H1 (cell line): ENCODE measurements at regions not wholly inside any gene's neighbourhood (a gene's known extent, or its start where the extent isn't known, plus 50 kb on each side); places are given as distances from the start of the nearest gene placed in this dataset.

Source experiments
- CBX5 ChIP-seq: fragments of 300-800, 300-1000 bp; sonication (generic); IDR thresholded peaks from 2 replicates; pipeline ENCODE4 v1.7.1; 2016; ENCODE audit warnings: antibody characterized with exemption, low read length, low read depth
- POLR2AphosphoS5 ChIP-seq: IDR thresholded peaks from 2 replicates; pipeline ENCODE4 v1.6.1; 2011; ENCODE audit warnings: low read depth, low read length

GRCh38 chr18:8549254-8549757 is 59.9 kb upstream of the RAB12 start (continued):
- TF ChIP-seq POLR2AphosphoS5 (no peak), CBX5 (no peak)
